IMR-90 (cell line): ENCODE measurements at regions not wholly inside any gene's neighbourhood (a gene's known extent, or its start where the extent isn't known, plus 50 kb on each side); places are given as distances from the start of the nearest gene placed in this dataset.
"Not testable (repeated sequence)": the region's sequence is repeated elsewhere in the genome, so short reads cannot be mapped to it uniquely, and the experiment has no call there.

ENCODE experiments used
- BHLHE40 ChIP-seq: fragments of 150-350 bp; IDR thresholded peaks from 2 replicates; pipeline ENCODE4 v1.6.1; 2016; ENCODE audit warnings: mild to moderate bottlenecking, low read depth, low read length
- CHD1 ChIP-seq: IDR thresholded peaks from 2 replicates; pipeline ENCODE4 v1.6.1; 2012; ENCODE audit warnings: low read depth, low read length, improper control_type of control experiment
- ELK1 ChIP-seq: fragments of 150-350 bp; IDR thresholded peaks from 2 replicates; pipeline ENCODE4 v1.6.1; 2016; ENCODE audit warnings: low read depth, mild to moderate bottlenecking, low read length, moderate library complexity, borderline replicate concordance
- MXI1 ChIP-seq: IDR thresholded peaks from 2 replicates; pipeline ENCODE4 v1.6.1; 2012; ENCODE audit warnings: low read depth, mild to moderate bottlenecking, low read length, moderate library complexity, borderline replicate concordance
- POLR2A ChIP-seq: IDR thresholded peaks from 2 replicates; pipeline ENCODE4 v1.6.1; 2012; ENCODE audit warnings: mild to moderate bottlenecking, low read depth, low read length
- RAD21 ChIP-seq: IDR thresholded peaks from 2 replicates; pipeline ENCODE4 v1.6.1; 2012; ENCODE audit warnings: low read length, improper control_type of control experiment
- RFX5 ChIP-seq: IDR thresholded peaks from 2 replicates; pipeline ENCODE4 v1.8.0; 2012; ENCODE audit warnings: low read depth, mild to moderate bottlenecking, low read length, moderate library complexity
- USF2 ChIP-seq: fragments of 150-350 bp; IDR thresholded peaks from 2 replicates; pipeline ENCODE4 v1.6.1; 2017; ENCODE audit warnings: mild to moderate bottlenecking, antibody characterized with exemption, low read length, low read depth
- TF ChIP-seq, protein P1 (sequence below): conservative IDR thresholded peaks from 2 replicates; pipeline ENCODE4 v1.5.1; 2012; ENCODE audit warnings: mild to moderate bottlenecking, low read depth, low read length, improper control_type of control experiment

DNA sequence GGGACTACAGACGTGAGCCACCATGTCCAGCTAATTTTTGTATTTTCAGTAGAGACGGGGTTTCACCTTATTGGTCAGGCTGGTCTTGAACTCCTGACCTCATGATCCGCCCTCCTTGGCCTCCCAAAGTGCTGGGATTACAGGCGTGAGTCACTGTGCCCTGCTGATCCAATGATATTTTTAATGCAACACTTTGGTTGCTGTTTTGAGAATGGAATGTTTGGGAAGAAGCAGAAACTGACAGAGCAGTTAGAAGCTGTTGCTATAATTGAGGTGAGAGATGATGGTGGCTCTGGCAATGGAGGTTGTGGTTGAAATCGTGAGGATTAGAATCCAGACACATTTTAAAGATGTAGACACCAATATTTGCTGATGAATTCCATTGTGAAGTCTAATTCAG is 1209.9 kb upstream of the GOT2 start:
- TF ChIP-seq, protein P1, sequence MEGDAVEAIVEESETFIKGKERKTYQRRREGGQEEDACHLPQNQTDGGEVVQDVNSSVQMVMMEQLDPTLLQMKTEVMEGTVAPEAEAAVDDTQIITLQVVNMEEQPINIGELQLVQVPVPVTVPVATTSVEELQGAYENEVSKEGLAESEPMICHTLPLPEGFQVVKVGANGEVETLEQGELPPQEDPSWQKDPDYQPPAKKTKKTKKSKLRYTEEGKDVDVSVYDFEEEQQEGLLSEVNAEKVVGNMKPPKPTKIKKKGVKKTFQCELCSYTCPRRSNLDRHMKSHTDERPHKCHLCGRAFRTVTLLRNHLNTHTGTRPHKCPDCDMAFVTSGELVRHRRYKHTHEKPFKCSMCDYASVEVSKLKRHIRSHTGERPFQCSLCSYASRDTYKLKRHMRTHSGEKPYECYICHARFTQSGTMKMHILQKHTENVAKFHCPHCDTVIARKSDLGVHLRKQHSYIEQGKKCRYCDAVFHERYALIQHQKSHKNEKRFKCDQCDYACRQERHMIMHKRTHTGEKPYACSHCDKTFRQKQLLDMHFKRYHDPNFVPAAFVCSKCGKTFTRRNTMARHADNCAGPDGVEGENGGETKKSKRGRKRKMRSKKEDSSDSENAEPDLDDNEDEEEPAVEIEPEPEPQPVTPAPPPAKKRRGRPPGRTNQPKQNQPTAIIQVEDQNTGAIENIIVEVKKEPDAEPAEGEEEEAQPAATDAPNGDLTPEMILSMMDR: not testable (repeated sequence)
- TF ChIP-seq RAD21, ELK1, BHLHE40, MXI1, USF2, POLR2A, RFX5, CHD1: not testable (repeated sequence)
